HG02642 (cell line): ENCODE measurements at regions not wholly inside any gene's neighbourhood (a gene's known extent, or its start where the extent isn't known, plus 50 kb on each side); places are given as distances from the start of the nearest gene placed in this dataset.

Experiments
- ATAC-seq: cut with Tn5 transposase; IDR thresholded peaks from one replicate; pipeline ENCODE4 v1.9.1; 2021; ENCODE audit warnings: mild to moderate bottlenecking; ENCODE audit not compliant: unreplicated experiment, poor library complexity

- ATAC-seq = no peak
Measured at GRCh38 chr10:29394321-29394932, 105.6 kb downstream of the LYZL1 start.

GRCh38 chr10:29395409-29395808 is 106.5 kb downstream of the LYZL1 start:
- ATAC-seq = no peak

DNA sequence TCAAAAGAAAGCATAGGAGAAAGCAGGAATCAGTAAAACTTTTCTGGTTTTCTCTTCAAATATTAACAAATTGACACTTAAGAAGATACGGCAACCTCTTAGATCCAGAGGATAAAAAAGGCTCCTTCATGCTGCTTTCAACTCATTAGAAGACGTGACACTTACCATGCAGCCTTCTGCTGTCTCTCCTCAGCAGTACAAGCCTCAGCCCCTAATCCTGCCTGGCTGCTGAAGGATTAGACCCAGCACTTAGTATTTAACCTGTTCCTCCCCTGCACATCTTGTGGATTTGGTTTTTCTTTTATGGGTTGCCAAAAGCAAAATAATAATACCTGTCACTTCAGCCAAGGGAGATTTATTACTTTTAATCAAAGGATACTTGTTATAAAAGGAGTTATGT is 108.4 kb downstream of the LYZL1 start:
- no peak for ATAC-seq

DNA sequence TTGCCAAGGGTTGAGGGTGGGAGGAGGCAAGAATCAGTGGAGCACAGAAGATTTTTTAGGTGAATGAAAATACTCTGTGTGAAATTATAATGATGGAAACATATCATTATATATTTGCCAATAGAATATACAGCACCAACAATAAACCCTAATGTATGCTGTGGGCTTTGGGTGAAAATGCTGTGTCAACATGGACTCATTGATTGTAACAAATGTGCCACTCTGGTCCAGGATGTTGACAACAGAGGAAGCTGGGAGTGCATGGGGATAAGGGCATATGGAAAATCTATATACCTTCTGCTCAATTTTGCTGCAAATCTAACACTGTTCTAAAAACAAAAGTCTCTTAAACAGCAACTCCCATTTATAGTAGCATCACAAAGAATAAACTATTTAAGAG is 114.3 kb downstream of the LYZL1 start:
- ATAC-seq = no peak

GRCh38 chr10:29407280-29407858 is 118.5 kb downstream of the LYZL1 start:
- ATAC-seq = no peak
